OCI-LY7 (cell line): ENCODE measurements at regions not wholly inside any gene's neighbourhood (a gene's known extent, or its start where the extent isn't known, plus 50 kb on each side); places are given as distances from the start of the nearest gene placed in this dataset.

Experiments used
- BruUV-seq: library from RNA; stranded (reverse); fragments of 400-500 nt; replicated peaks from 2 replicates; lab custom pipeline; 2021; lab: Mats Ljungman, UMichigan
- CTCF ChIA-PET: fragments of 300-600 bp; sonication (Branson Sonifier 250); formaldehyde crosslinking; loops from one replicate; lab custom pipeline; 2022; ENCODE audit warnings: antibody characterized with exemption; ENCODE audit not compliant: unreplicated experiment; lab: Charles Lee
- POLR2A ChIA-PET: fragments of 300-600 bp; sonication (Branson Sonifier 250); formaldehyde crosslinking; loops from one replicate; lab custom pipeline; 2022; ENCODE audit warnings: antibody characterized with exemption; lab: Charles Lee
- DNase-seq: peaks from one replicate; pipeline ENCODE4 v3.0.0-alpha.2; 2015; ENCODE audit warnings: low spot score
- H2AFZ ChIP-seq: fragments of 200-600 bp; sonication (generic), shearing (Covaris generic); 2 replicates; pipeline ENCODE4 v1.6.1; 2014; ENCODE audit warnings: mild to moderate bottlenecking, antibody characterized with exemption, low read length, moderate library complexity
- H3K27ac ChIP-seq: fragments of 200-600 bp; sonication (generic); 2 replicates; pipeline ENCODE4 v1.5.1; 2014; ENCODE audit warnings: mixed run types, low read depth, mild to moderate bottlenecking, moderate library complexity, low read length, inconsistent platforms; ENCODE audit not compliant: poor library complexity, severe bottlenecking
- H3K36me3 ChIP-seq: fragments of 200-600 bp; sonication (generic); 2 replicates; pipeline ENCODE4 v1.6.1; 2014; ENCODE audit warnings: mild to moderate bottlenecking, antibody characterized with exemption, low read length, moderate library complexity, mixed read lengths; ENCODE audit not compliant: insufficient read depth
- H3K4me1 ChIP-seq: fragments of 200-600 bp; sonication (generic); 2 replicates; pipeline ENCODE4 v1.5.1; 2014; ENCODE audit warnings: mild to moderate bottlenecking, low read length; ENCODE audit not compliant: insufficient read depth, poor library complexity, severe bottlenecking
- H3K4me2 ChIP-seq: fragments of 200-600 bp; sonication (generic); 2 replicates; pipeline ENCODE4 v1.6.1; 2014; ENCODE audit warnings: mild to moderate bottlenecking, low read length
- H3K4me3 ChIP-seq: fragments of 200-600 bp; sonication (generic); 2 replicates; pipeline ENCODE4 v1.5.1; 2014; ENCODE audit warnings: mild to moderate bottlenecking, low read depth, low read length; ENCODE audit not compliant: poor library complexity, severe bottlenecking
- H3K79me2 ChIP-seq: fragments of 200-600 bp; sonication (generic); 2 replicates; pipeline ENCODE4 v1.6.1; 2016; ENCODE audit warnings: low read depth, mild to moderate bottlenecking, low read length, moderate library complexity, mixed read lengths; ENCODE audit not compliant: insufficient read depth
- H3K9me2 ChIP-seq: fragments of 200-600 bp; sonication (generic); 2 replicates; pipeline ENCODE4 v1.6.1; 2016; ENCODE audit warnings: mild to moderate bottlenecking, low read length, mixed read lengths; ENCODE audit not compliant: insufficient read depth
- H3K9me3 ChIP-seq: fragments of 200-600 bp; sonication (generic); 2 replicates; pipeline ENCODE4 v1.6.1; 2014; ENCODE audit warnings: mild to moderate bottlenecking, mixed run types, low read length, mixed read lengths
- H4K20me1 ChIP-seq: fragments of 200-600 bp; sonication (generic); 2 replicates; pipeline ENCODE4 v1.6.1; 2014; ENCODE audit warnings: mild to moderate bottlenecking, antibody characterized with exemption, low read length, moderate library complexity, mixed read lengths; ENCODE audit not compliant: insufficient read depth
- EZH2phosphoT487 ChIP-seq: fragments of 200-600 bp; sonication (generic); IDR thresholded peaks from 2 replicates; pipeline ENCODE4 v1.6.1; 2018; ENCODE audit warnings: low read depth, borderline replicate concordance, mild to moderate bottlenecking, mixed run types, antibody characterized with exemption, low read length, moderate library complexity, mixed read lengths
- intact Hi-C: fragments of 100-400 bp; cut with micrococcal nuclease; formaldehyde crosslinking; loops from one replicate; pipeline ENCODE4 v1.10.0; 2022; ENCODE audit not compliant: unreplicated experiment
- TF ChIP-seq, protein P1 (sequence below): fragments of 200-600 bp; sonication (generic); conservative IDR thresholded peaks from 2 replicates; pipeline ENCODE4 v1.5.1; 2014; ENCODE audit warnings: mild to moderate bottlenecking, antibody characterized with exemption, low read length, moderate library complexity, mixed read lengths

DNA sequence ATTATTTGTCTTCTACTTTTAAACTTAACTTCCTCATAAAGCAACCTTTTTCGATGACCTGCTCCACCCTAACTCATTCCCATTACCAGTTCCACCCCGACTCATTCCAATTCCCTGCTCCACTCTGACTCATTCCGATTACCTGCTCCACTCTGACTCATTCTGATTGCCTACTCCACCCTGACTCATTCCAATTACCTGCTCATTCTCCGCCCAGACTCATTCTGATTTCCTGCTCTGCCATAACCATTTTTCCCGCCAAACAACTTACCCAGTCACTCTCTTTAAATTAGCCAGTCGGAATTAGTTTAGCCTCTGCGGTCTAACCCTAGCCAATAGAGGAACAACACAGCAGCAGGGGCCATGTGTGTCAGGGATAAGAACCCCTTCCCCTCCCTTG, 249.1 kb downstream of the DPY19L2 start:
- Histone ChIP-seq H3K4me1 (no peaks in the 10 kb centered on the region), H3K36me3 (no peaks in the 10 kb centered on the region), H3K4me3 (no peak overlapping the region), H3K4me2 (no peak overlapping the region), H4K20me1 (no peaks in the 10 kb centered on the region), H3K27ac (no peak overlapping the region), H2AFZ (no peak overlapping the region), H3K9me3 (no peaks in the 10 kb centered on the region), H3K9me2 (peaks cover 4% of the 10 kb centered on the region; the same call in 1 of the 2 replicates), H3K79me2 (no peaks in the 10 kb centered on the region)
- no peak for DNase-seq
- BruUV-seq, result no TSS peak
- POLR2A ChIA-PET, result no interaction called here
- TF ChIP-seq, protein P1, sequence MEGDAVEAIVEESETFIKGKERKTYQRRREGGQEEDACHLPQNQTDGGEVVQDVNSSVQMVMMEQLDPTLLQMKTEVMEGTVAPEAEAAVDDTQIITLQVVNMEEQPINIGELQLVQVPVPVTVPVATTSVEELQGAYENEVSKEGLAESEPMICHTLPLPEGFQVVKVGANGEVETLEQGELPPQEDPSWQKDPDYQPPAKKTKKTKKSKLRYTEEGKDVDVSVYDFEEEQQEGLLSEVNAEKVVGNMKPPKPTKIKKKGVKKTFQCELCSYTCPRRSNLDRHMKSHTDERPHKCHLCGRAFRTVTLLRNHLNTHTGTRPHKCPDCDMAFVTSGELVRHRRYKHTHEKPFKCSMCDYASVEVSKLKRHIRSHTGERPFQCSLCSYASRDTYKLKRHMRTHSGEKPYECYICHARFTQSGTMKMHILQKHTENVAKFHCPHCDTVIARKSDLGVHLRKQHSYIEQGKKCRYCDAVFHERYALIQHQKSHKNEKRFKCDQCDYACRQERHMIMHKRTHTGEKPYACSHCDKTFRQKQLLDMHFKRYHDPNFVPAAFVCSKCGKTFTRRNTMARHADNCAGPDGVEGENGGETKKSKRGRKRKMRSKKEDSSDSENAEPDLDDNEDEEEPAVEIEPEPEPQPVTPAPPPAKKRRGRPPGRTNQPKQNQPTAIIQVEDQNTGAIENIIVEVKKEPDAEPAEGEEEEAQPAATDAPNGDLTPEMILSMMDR, result no peak
- TF ChIP-seq EZH2phosphoT487, result no peak
- intact Hi-C loops, result no loop called here
- CTCF ChIA-PET, result no interaction called here

DNA sequence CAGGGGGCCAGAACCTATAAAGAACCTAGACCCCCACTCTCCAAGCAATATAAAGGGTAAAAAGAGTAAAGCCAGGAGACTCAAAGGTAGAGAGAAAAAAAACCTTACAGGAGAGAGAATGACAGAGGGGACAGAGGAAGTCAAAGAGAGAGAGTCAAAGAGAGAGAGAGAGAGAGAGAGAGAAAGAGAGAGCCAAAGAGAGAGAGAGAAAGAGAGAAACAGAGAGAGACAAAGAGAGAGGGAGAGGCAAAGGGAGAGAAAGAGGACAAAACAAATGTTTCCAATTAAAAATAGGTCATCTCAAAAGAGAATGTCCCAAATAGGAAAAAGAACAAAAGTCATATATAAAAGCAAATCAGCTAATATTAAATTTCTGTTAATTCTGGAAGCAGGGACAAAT, 251.5 kb downstream of the DPY19L2 start:
- Histone ChIP-seq H3K9me2 (no peaks in the 10 kb centered on the region), H3K79me2 (no peaks in the 10 kb centered on the region), H2AFZ (no peak overlapping the region), H3K27ac (no peak overlapping the region), H3K4me2 (no peak overlapping the region), H3K9me3 (no peaks in the 10 kb centered on the region), H3K4me1 (no peaks in the 10 kb centered on the region), H3K4me3 (no peak overlapping the region), H4K20me1 (no peaks in the 10 kb centered on the region), H3K36me3 (no peaks in the 10 kb centered on the region)
- DNase-seq, result no peak
- no TSS peak for BruUV-seq
- TF ChIP-seq EZH2phosphoT487, result no peak
- TF ChIP-seq, protein P1, result no peak
- ChIA-PET POLR2A (no interaction called here), CTCF (no interaction called here)
- intact Hi-C loops, result no loop called here

DNA sequence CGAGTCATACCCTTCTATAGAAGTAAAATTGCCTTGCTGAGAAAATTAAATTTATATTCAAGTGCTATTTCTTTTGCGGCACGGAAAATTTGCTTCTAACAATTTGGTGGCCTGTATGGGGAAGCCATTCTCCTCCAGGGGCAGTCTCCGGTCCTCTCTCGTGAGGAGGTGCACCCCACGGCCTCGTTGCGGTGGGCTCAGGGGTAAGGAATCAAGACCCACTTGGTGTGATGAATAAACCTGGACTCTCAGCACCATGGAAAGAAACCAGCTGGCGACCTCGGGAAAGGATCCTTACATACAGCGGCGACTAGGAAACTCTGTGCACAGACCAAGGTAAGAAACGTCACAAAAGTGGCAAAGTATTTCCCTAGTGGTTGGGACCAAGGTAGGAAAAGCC, 252.9 kb downstream of the DPY19L2 start:
- H3K9me3 ChIP-seq, result no peaks in the 10 kb centered on the region
- H3K36me3 ChIP-seq, result no peaks in the 10 kb centered on the region
- BruUV-seq, result no TSS peak
- no peak overlapping the region for H3K4me2 ChIP-seq
- DNase-seq, result no peak
- no peak overlapping the region for H3K27ac ChIP-seq
- H3K4me3 ChIP-seq, result no peak overlapping the region
- intact Hi-C loops, result no loop called here
- no peaks in the 10 kb centered on the region for H3K9me2 ChIP-seq
- no peaks in the 10 kb centered on the region for H3K79me2 ChIP-seq
- TF ChIP-seq, protein P1, result no peak
- TF ChIP-seq EZH2phosphoT487, result no peak
- H4K20me1 ChIP-seq, result no peaks in the 10 kb centered on the region
- ChIA-PET POLR2A (no interaction called here), CTCF (no interaction called here)
- H3K4me1 ChIP-seq, result no peaks in the 10 kb centered on the region
- H2AFZ ChIP-seq, result no peak overlapping the region
